ENCODE measurements at regions not wholly inside any gene's neighbourhood (a gene's known extent, or its start where the extent isn't known, plus 50 kb on each side); places are given as distances from the start of the nearest gene placed in this dataset.

GRCh38 chr17:72474719-72475477, 354.1 kb downstream of the SOX9 start:
- no peak for TF ChIP-seq POLR2A (IDR thresholded peaks at IDR 0.05)
- TF ChIP-seq, protein P1, sequence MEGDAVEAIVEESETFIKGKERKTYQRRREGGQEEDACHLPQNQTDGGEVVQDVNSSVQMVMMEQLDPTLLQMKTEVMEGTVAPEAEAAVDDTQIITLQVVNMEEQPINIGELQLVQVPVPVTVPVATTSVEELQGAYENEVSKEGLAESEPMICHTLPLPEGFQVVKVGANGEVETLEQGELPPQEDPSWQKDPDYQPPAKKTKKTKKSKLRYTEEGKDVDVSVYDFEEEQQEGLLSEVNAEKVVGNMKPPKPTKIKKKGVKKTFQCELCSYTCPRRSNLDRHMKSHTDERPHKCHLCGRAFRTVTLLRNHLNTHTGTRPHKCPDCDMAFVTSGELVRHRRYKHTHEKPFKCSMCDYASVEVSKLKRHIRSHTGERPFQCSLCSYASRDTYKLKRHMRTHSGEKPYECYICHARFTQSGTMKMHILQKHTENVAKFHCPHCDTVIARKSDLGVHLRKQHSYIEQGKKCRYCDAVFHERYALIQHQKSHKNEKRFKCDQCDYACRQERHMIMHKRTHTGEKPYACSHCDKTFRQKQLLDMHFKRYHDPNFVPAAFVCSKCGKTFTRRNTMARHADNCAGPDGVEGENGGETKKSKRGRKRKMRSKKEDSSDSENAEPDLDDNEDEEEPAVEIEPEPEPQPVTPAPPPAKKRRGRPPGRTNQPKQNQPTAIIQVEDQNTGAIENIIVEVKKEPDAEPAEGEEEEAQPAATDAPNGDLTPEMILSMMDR (IDR thresholded peaks at IDR 0.05), result no peak
